T47D (cell line): ENCODE measurements at regions not wholly inside any gene's neighbourhood (a gene's known extent, or its start where the extent isn't known, plus 50 kb on each side); places are given as distances from the start of the nearest gene placed in this dataset.

Experiments
- DNase-seq, 2 experiments: peaks; one replicate each; pipeline versions ENCODE4 v3.0.0 to v3.0.0-alpha.2; 2011 to 2012; ENCODE audit warnings: low read depth in 1 of 2, low spot score in 1 of 2
- JUND ChIP-seq: IDR thresholded peaks from 2 replicates; pipeline ENCODE4 v1.6.1; 2012; ENCODE audit warnings: low read depth
- in situ Hi-C: cut with HindIII; loops from 2 replicates; pipeline ENCODE4 v1.10.0; 2016; ENCODE audit warnings: low sequenced_read_pairs, low pct_unique_long_range_greater_than_20kb

DNA sequence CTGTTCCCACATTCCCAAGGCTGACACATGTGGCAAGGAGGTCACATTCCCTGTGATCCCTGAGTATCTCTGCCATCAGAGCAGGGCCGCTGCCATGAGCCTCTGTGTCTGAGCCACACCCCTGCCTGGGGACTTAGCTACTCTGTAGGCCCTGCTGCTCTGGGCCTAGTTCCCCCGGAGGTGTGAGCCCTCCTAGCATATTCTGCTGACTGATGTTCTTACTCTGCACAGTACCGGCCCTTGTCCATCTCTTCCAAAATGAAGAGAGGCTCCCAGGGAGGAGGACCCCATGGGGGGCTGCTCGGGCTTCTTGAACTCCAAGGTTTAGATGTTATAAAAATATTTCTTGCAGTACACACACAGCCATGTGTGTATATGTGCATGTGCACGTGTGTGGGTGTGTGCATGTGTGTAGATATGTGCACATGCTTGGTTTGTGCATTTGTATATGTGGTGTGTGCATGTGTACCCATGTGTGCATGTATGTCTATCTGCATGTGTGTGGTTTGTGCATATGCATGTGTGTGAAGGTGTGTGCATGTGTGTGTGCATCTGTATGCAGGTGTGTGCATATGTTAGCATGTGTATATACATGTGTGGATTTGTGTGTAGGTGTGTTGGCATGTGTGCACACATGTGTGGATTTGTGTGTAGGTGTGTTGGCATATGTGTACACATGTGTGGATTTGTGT is 101.2 kb downstream of the ERMARD start:
- no peak for DNase-seq
- in situ Hi-C loops: no loop called here
- no peak for TF ChIP-seq JUND

DNA sequence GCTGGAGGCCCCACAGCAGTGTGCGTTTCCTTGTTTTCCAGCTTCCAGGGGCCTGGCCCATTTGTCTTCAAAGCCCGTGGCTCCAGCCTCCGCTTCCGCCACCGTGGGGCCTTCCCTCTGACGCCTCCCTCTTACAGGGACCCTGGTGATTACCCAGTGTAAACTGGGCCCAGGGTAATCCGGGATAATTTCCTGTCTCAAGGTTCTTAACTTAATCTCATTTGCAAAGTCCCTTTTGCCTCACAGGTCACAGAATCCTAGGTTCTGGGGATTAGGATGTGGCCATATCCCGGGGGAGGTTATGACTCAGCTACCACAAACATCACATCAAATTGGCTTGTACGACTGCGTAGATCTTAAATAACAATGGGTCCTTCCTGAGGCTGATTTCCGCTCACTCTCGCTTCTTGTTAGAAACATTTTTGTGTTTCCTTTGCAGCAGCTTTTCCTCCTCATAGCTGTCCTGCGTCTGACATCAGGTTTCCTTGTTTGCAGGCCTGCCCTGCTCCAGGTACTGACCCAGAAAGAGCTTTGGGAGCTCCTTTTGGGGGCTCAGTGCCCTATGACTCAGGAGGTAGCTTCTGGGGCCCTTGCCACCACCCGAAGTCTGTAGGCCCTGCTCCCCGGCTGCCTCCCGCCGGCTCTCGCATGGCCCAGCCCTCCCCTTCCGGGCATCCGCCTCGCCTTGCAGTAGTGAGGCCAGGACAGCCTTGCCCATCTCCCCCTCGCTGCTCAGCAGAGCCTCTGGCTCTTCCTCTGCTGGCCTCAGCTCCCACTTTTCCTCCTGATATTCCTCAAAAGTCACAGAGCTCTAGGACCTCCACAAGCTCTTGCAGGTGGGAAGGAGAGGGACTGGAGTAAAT is 100.5 kb downstream of the ERMARD start:
- no peak for DNase-seq

DNA sequence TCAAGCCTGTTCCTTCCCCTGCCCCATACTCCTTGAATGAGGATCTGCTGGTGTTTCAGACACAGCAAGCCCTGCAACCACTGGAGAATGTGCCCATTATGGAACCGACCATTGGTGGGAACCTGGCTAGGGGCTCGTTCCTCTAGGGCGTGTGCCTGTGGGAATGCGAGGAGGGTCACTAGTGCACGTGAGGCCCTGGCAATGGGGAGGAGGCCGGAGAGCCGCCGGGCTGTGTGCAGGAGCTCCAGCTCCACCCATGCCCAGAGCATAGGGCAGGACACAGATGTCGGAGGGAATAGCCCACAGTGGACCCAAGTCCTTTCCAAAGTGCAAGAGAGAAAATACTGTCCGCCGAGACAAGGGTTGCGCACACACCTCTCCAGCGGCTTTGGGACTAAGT is 99.3 kb downstream of the ERMARD start:
- DNase-seq: no peak
- in situ Hi-C loops: no loop called here
- no peak for TF ChIP-seq JUND

More for the DNA sequence above, 100.5 kb downstream of the ERMARD start:
- in situ Hi-C loops: no loop called here
- no peak for TF ChIP-seq JUND

DNA sequence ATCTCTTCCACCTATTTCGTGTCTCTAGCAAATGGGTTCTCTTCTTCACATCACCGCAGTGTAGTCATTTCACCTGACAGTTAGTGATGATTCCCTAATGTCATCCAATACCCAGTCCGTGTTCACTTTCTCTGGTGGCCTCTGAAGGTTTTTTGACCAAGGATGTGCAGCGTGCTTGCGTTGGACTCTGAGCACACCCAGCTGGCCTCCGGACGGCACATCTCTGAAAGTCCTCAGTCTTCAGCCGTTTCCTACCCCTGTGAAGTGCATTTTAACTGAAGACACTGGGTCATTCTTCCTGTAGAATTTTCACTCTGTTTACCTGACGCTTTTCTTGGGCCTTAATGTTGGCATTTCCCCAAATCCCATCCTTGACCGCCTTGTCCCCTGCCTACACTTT is 98.7 kb downstream of the ERMARD start:
- no peak for TF ChIP-seq JUND
- DNase-seq: no peak
- in situ Hi-C loops: no loop called here

DNA sequence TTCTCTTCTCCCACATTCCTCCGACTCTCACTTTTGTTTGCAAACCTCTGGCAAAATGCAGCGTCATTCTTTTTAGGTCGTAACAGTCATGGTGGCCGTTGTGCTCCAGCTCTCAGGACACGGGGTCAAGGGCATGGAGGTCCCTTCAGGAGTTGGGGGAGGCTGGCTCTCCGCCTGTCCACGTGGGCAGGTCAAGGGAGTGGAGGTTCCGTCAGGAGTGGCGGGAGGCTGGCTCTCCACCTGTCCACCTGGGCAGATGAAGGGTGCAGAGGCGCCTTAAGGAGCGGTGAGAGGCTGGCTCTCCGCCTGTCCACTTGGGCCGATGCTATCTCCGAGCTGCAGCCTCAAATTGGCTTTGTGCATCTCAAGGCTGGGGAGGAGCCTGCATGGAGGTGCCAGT is 98.0 kb downstream of the ERMARD start:
- no peak for DNase-seq
- in situ Hi-C loops: no loop called here
- no peak for TF ChIP-seq JUND

DNA sequence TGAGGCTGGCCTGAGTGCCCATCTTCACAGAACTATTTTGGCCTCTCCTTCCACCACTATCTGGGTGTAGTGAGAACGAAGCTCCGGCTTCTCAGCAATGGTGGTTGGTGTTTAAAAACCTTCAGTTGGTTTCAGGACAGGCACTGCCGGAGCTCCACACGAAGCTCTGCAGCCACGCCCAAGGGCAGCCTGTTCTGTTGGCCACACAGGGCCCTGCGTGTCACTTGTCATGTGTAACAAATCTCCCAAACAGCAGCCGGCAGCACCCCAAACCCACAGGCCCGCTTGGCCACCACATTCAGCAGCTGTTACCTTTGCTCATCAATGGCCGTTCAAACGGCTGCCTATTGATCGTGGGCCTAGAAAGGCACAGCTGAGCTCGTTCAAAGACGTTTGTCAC is 97.5 kb downstream of the ERMARD start:
- no peak for TF ChIP-seq JUND
- in situ Hi-C loops: no loop called here
- no peak for DNase-seq

DNA sequence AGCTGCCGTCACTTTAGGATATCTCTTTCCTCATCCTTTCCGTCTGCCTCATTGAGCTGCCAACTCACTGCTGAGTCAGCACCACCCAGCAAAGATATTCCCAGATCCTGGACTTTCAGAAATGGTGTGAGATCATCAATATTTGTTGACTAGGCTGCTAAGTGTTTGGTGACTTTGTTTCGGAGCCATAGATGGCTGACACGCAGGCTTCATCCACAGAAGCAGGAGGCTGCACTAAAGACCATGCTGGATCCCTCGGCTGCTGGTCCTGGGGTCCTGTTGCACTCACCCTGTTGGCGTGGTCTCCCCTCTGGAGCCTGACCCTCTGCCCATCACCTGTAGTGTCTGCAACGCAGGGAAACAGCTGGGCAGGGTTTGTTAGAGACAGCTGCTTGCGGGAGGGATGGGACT is 96.5 kb downstream of the ERMARD start:
- TF ChIP-seq JUND: no peak
- no peak for DNase-seq
- in situ Hi-C loops: no loop called here

DNA sequence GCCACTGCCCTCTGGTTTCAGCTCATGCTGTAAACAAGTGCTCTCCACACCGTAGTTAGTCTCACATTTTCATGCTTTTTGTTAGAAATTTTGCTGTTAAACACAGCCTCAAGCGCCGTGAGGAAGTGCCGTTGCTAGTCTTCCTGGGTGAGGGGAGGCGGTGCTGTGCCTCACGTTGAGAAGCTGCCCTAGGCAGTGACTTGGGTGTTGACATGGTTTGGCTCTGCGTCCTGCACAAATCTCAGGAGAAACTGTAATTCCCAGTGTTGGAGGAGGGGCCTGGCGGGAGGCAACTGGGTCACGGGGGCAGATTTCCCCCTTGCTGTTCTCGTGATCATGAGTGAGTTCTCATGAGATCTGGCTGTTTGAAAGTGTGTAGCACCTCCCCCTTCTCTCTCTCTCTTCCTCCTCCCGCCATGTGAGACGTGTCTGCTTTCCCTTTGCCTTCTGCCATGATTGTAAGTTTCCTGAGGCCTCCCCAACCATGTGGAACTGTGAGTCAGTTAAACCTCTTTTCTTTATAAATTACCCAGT is 95.8 kb downstream of the ERMARD start:
- TF ChIP-seq JUND: no peak
- in situ Hi-C loops: no loop called here
- no peak for DNase-seq

DNA sequence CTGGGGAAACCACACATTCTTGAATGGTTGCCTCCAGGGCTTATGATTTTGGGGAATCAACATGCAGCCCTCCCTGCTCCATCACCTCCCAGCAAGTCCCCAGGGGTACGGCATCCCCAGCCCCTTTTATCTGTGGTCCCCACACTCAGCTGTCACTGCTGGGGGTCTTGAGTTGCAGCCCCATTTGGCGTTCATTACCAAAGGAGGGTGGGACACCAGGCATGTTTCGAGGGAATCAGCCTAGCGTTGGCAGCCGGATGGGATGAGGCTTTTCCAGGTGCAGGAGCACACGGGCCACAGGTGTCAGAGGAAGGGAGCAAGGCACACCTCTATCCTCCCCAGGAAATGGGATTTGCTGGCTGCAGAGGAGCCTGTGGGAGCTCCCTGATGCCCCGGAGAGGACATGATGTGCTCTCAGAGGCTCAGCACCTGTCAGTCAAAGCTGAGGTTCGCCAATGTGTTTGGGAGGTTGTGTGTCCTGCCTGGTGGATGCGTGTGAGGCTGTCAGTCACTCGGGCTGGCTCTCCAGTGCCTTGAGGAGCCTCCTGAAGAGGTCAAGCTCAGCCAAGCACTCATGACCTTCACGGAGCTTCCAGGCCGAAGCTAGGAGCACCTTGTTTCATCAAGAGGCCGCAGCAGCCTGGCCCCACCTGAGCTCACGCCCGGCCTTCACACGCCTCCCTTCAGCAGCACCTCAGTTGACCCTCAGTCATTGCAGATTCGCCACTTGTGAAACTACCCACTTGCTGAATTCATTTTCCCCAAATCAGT is 95.0 kb downstream of the ERMARD start:
- in situ Hi-C loops: no loop called here
- TF ChIP-seq JUND: no peak
- no peak for DNase-seq

DNA sequence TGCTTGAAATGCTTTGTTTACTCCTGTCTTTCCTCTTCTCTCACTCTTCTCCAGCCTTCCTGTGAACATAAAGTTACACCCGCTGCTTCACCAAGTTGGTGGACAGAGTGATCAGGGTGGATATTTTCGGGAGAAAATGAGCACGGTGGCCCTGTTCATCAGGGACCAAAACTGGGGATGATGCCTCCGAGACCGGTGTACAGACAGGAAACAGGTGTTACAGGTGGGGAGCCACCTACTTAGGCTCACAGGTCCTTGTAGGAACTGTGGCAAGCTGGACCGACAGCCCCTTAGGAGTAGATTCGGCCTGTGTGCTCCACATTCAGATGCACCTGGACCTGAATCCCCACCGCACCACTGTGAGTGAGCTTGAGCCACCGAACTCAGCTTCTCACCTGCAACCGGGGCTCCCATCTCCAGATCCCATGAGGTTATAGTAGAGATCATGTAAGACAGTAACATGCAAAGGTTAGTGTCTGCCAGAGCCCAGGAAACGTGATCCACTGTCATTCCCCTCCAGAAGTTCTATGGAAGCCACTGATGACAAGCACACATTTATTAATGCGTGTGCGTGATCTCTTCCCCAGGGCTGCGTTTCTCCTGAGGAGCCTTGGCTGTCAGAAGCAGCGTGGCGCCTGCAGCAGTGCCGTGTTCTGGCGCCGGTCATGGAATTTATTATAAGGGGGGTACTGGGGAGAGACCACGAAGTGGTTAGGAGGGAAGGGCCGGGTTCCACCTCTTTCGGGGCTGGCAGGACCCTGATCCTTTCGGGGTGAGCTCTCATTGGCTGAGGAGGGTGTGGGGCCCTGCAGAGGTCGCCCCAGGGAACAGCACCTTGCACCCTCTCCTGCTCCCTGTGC is 94.2 kb downstream of the ERMARD start:
- TF ChIP-seq JUND: no peak
- in situ Hi-C loops: no loop called here
- DNase-seq: no peak

DNA sequence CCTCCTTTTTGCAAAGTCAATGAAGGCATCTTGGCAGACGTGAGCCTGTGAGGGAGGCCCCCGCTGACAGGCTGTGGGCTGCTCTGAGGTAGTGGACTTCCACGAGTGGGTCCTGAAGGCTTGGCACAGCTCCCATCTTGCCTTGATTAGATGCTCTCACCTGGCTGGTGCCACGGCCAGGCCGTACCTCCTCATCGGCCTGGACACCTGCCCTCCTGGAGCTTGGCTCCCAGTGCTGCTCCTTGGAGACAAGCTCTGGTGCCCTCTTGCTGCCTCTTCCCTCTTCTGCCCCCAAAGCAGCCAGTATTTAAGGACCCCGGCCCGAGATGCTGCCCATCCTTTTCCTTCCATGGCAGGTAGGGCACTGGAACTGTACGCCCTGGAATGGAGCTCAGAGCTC is 93.5 kb downstream of the ERMARD start:
- no peak for DNase-seq
- in situ Hi-C loops: no loop called here
- no peak for TF ChIP-seq JUND

DNA sequence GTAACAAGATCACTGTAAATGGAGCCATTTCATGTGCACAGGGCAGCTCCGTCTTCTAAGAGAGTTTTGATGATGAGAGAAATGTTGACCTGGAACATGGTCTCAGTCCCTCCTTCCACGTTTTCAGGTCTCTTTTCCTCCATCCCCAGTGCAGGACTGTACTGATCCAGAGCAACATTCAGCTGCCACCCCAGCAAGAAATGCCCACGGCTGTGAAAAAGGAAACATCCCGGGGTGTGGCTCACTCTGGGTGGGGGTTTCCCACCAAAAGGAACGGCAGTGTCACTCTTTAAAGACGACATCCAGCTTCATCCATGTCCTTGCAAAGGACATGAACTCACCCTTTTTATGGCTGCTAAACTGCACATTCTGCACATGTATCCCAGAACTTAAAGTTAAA is 92.6 kb downstream of the ERMARD start:
- in situ Hi-C loops: no loop called here
- DNase-seq: no peak
- TF ChIP-seq JUND: no peak
